ENCODE measurements at regions not wholly inside any gene's neighbourhood (a gene's known extent, or its start where the extent isn't known, plus 50 kb on each side); places are given as distances from the start of the nearest gene placed in this dataset.
"Not testable (repeated sequence)": the region's sequence is repeated elsewhere in the genome, so short reads cannot be mapped to it uniquely, and the experiment has no call there.

- CTCF ChIA-PET, result no interaction called here
- H3K4me1 ChIP-seq (ENCODE audit: insufficient read depth, low read length, poor library complexity, severe bottlenecking), result no peaks in the 10 kb centered on the region
- no TSS peak for BruUV-seq (replicated peaks)
- H3K36me3 ChIP-seq (ENCODE audit: insufficient read depth, low read length, poor library complexity, severe bottlenecking), result no peaks in the 10 kb centered on the region
- intact Hi-C loops (cut with micrococcal nuclease; ENCODE audit: unreplicated experiment), result no loop called here
- no peak overlapping the region for H3K4me3 ChIP-seq (ENCODE audit: low read depth, low read length, poor library complexity, severe bottlenecking)
- no peak for DNase-seq (ENCODE audit: low spot score)
- no peaks in the 10 kb centered on the region for H3K27me3 ChIP-seq (replicated peaks; ENCODE audit: insufficient read depth, low read depth, low read length, poor library complexity)
- POLR2A ChIA-PET (ENCODE audit: low non-redundant PET), result no interaction called here
- no peak overlapping the region for H3K27ac ChIP-seq (ENCODE audit: low read depth, low read length, poor library complexity, severe bottlenecking)
- peaks cover 7% of the 10 kb centered on the region for H3K9me3 ChIP-seq (ENCODE audit: low read depth, low read length, poor library complexity, severe bottlenecking)
- TF ChIP-seq CTCF (conservative IDR thresholded peaks at IDR 0.05; ENCODE audit: low read depth, low read length), result no peak
- no peak for TF ChIP-seq EZH2 (IDR thresholded peaks at IDR 0.05; ENCODE audit: borderline replicate concordance, low read depth, low read length, poor library complexity, severe bottlenecking)
Observed at GRCh38 chr12:38204831-38205230, 111.7 kb upstream of the ALG10B start.

- intact Hi-C loops (cut with micrococcal nuclease; ENCODE audit: unreplicated experiment), result no loop called here
Observed at GRCh38 chr12:38222011-38222410, 94.6 kb upstream of the ALG10B start.

GRCh38 chr12:38238328-38238727 lies 78.2 kb upstream of the ALG10B start:
- H3K4me3 ChIP-seq (ENCODE audit: low read depth, low read length, poor library complexity, severe bottlenecking); H3K9me3 ChIP-seq (ENCODE audit: low read depth, low read length, poor library complexity, severe bottlenecking); CTCF ChIA-PET; DNase-seq (ENCODE audit: low spot score); H3K4me1 ChIP-seq (ENCODE audit: insufficient read depth, low read length, poor library complexity, severe bottlenecking); H3K36me3 ChIP-seq (ENCODE audit: insufficient read depth, low read length, poor library complexity, severe bottlenecking); H3K27me3 ChIP-seq (replicated peaks; ENCODE audit: insufficient read depth, low read depth, low read length, poor library complexity); POLR2A ChIA-PET (ENCODE audit: low non-redundant PET); BruUV-seq (replicated peaks); H3K27ac ChIP-seq (ENCODE audit: low read depth, low read length, poor library complexity, severe bottlenecking): not testable (repeated sequence)
- intact Hi-C loops (cut with micrococcal nuclease; ENCODE audit: unreplicated experiment), result loop anchor here (10.0 kb wide), 1 partner anchor 64 kb away; no protein-coding TSS in a partner anchor

More at GRCh38 chr12:38222011-38222410, 94.6 kb upstream of the ALG10B start:
- Histone ChIP-seq H3K36me3 (ENCODE audit: insufficient read depth, low read length, poor library complexity, severe bottlenecking) (no peaks in the 10 kb centered on the region), H3K4me3 (ENCODE audit: low read depth, low read length, poor library complexity, severe bottlenecking) (no peak overlapping the region), H3K27me3 (replicated peaks; ENCODE audit: insufficient read depth, low read depth, low read length, poor library complexity) (no peaks in the 10 kb centered on the region), H3K4me1 (ENCODE audit: insufficient read depth, low read length, poor library complexity, severe bottlenecking) (no peaks in the 10 kb centered on the region), H3K27ac (ENCODE audit: low read depth, low read length, poor library complexity, severe bottlenecking) (no peak overlapping the region), H3K9me3 (ENCODE audit: low read depth, low read length, poor library complexity, severe bottlenecking) (peaks cover 9% of the 10 kb centered on the region)
- BruUV-seq (replicated peaks), result no TSS peak
- DNase-seq (ENCODE audit: low spot score), result no peak
- ChIA-PET CTCF (no interaction called here), POLR2A (ENCODE audit: low non-redundant PET) (no interaction called here)
- TF ChIP-seq CTCF (conservative IDR thresholded peaks at IDR 0.05; ENCODE audit: low read depth, low read length), result no peak
- TF ChIP-seq EZH2 (IDR thresholded peaks at IDR 0.05; ENCODE audit: borderline replicate concordance, low read depth, low read length, poor library complexity, severe bottlenecking), result no peak

GRCh38 chr12:38253778-38254177 lies 62.8 kb upstream of the ALG10B start:
- ChIA-PET CTCF (no interaction called here), POLR2A (ENCODE audit: low non-redundant PET) (no interaction called here)
- DNase-seq (ENCODE audit: low spot score), result no peak
- no TSS peak for BruUV-seq (replicated peaks)
- Histone ChIP-seq H3K27me3 (replicated peaks; ENCODE audit: insufficient read depth, low read depth, low read length, poor library complexity) (no peaks in the 10 kb centered on the region), H3K27ac (ENCODE audit: low read depth, low read length, poor library complexity, severe bottlenecking) (no peak overlapping the region), H3K36me3 (ENCODE audit: insufficient read depth, low read length, poor library complexity, severe bottlenecking) (no peaks in the 10 kb centered on the region), H3K4me1 (ENCODE audit: insufficient read depth, low read length, poor library complexity, severe bottlenecking) (no peaks in the 10 kb centered on the region), H3K4me3 (ENCODE audit: low read depth, low read length, poor library complexity, severe bottlenecking) (no peak overlapping the region), H3K9me3 (ENCODE audit: low read depth, low read length, poor library complexity, severe bottlenecking) (no peaks in the 10 kb centered on the region)
- intact Hi-C loops (cut with micrococcal nuclease; ENCODE audit: unreplicated experiment), result no loop called here
- TF ChIP-seq CTCF (conservative IDR thresholded peaks at IDR 0.05; ENCODE audit: low read depth, low read length) (no peak), EZH2 (IDR thresholded peaks at IDR 0.05; ENCODE audit: borderline replicate concordance, low read depth, low read length, poor library complexity, severe bottlenecking) (no peak)

Measured in A673 (cell line).